ENCODE measurements at regions not wholly inside any gene's neighbourhood (a gene's known extent, or its start where the extent isn't known, plus 50 kb on each side); places are given as distances from the start of the nearest gene placed in this dataset.

DNA sequence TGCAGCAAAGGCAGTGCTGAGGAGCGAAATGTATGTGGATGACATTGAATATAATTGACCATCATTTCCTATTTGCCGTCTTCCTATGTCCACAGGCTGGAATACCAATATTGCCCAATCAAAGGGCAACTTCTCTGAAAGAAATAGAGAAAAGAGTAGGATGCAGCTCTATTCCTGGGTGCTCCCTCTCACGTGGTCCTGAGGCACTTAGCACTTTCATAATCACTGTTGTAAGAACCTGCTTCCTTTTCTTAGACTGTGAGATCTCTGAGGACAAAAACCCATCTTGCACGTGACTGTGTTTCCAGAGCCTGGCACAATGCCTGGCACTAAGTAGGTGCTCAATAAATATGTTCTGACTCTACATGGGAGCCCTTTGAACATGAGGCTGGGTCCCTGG, 122.7 kb upstream of the CPM start:
- TF ChIP-seq POLR2AphosphoS5 (IDR thresholded peaks at IDR 0.05; ENCODE audit: low read depth, low read length) (no peak), POLR2A (IDR thresholded peaks at IDR 0.05; ENCODE audit: low read depth, low read length) (no peak), TAF1 (IDR thresholded peaks at IDR 0.05; ENCODE audit: borderline replicate concordance, low read depth, low read length) (no peak)
